ENCODE measurements at regions not wholly inside any gene's neighbourhood (a gene's known extent, or its start where the extent isn't known, plus 50 kb on each side); places are given as distances from the start of the nearest gene placed in this dataset.

DNA sequence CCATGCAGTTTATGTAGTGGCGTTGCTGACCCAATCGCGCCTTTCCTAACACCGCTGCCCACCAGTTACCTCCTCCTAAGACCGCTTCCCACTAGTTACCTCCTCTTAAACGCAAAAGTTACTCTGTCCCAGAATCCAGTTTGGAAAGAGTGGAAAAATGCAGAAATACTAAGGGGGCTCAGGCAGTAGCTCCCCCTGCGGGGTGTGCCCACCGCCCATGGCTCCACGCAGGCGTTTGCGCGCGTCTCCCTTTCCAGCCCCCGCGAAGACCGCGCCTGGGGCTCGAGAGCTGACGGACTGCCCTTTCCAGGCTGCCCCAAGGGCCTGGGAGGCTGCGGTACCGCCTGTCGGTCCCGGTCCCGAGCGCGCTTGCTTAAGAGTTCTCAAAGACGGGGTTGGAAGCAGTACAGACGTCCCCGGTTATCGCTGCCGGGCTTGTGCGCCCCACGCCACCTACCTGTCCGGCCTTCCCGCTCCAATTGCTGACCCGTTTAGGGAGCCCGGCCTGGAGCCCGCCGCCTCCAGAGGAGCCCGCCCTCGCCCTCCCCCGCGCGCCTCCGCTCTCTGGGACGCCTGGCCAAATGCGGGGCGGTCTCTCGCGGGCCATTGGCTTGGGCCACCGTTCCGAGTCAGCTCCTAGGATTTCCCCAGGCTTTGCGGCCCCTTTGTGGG lies 414.1 kb upstream of the ESRRG start:
- Mint-ChIP-seq H3K9me3 (ENCODE audit: unreplicated experiment) (no peaks in the 10 kb centered on the region), H3K36me3 (ENCODE audit: low read depth, unreplicated experiment) (no peaks in the 10 kb centered on the region), H3K4me3 (ENCODE audit: unreplicated experiment) (peak overlapping the region; percentile 81), H3K4me1 (ENCODE audit: unreplicated experiment) (peaks cover 42% of the 10 kb centered on the region), H3K27ac (ENCODE audit: unreplicated experiment) (no peak overlapping the region), H3K27me3 (ENCODE audit: unreplicated experiment) (peaks cover 44% of the 10 kb centered on the region)
- DNase-seq (ENCODE audit: low spot score) = peak; percentile 30
- TF ChIP-seq, protein P1, sequence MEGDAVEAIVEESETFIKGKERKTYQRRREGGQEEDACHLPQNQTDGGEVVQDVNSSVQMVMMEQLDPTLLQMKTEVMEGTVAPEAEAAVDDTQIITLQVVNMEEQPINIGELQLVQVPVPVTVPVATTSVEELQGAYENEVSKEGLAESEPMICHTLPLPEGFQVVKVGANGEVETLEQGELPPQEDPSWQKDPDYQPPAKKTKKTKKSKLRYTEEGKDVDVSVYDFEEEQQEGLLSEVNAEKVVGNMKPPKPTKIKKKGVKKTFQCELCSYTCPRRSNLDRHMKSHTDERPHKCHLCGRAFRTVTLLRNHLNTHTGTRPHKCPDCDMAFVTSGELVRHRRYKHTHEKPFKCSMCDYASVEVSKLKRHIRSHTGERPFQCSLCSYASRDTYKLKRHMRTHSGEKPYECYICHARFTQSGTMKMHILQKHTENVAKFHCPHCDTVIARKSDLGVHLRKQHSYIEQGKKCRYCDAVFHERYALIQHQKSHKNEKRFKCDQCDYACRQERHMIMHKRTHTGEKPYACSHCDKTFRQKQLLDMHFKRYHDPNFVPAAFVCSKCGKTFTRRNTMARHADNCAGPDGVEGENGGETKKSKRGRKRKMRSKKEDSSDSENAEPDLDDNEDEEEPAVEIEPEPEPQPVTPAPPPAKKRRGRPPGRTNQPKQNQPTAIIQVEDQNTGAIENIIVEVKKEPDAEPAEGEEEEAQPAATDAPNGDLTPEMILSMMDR (IDR thresholded peaks at IDR 0.05; ENCODE audit: unreplicated experiment) = no peak

DNA sequence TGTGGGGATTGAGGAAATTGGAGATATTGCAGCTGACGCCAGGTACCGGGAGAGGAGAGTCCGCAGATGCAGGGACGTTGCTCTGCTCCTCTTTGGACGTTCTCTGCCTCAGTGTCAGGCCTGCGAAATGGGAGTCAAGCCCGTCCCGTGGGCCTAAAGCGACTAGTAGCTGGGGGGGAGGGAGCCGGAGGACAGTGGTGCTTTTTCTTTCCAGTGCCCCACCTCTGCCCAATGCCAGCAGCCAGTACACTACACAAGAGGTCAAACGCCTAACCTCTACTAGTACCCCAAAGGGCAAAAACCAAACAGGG lies 413.6 kb upstream of the ESRRG start:
- peak; percentile 5 for DNase-seq (ENCODE audit: low spot score)
- Mint-ChIP-seq H3K27ac (ENCODE audit: unreplicated experiment) (no peak overlapping the region), H3K27me3 (ENCODE audit: unreplicated experiment) (peaks cover 48% of the 10 kb centered on the region), H3K36me3 (ENCODE audit: low read depth, unreplicated experiment) (no peaks in the 10 kb centered on the region), H3K4me3 (ENCODE audit: unreplicated experiment) (peak overlapping the region; percentile 81), H3K9me3 (ENCODE audit: unreplicated experiment) (no peaks in the 10 kb centered on the region), H3K4me1 (ENCODE audit: unreplicated experiment) (peaks cover 42% of the 10 kb centered on the region)
- TF ChIP-seq, protein P1 (IDR thresholded peaks at IDR 0.05; ENCODE audit: unreplicated experiment) = no peak

DNA sequence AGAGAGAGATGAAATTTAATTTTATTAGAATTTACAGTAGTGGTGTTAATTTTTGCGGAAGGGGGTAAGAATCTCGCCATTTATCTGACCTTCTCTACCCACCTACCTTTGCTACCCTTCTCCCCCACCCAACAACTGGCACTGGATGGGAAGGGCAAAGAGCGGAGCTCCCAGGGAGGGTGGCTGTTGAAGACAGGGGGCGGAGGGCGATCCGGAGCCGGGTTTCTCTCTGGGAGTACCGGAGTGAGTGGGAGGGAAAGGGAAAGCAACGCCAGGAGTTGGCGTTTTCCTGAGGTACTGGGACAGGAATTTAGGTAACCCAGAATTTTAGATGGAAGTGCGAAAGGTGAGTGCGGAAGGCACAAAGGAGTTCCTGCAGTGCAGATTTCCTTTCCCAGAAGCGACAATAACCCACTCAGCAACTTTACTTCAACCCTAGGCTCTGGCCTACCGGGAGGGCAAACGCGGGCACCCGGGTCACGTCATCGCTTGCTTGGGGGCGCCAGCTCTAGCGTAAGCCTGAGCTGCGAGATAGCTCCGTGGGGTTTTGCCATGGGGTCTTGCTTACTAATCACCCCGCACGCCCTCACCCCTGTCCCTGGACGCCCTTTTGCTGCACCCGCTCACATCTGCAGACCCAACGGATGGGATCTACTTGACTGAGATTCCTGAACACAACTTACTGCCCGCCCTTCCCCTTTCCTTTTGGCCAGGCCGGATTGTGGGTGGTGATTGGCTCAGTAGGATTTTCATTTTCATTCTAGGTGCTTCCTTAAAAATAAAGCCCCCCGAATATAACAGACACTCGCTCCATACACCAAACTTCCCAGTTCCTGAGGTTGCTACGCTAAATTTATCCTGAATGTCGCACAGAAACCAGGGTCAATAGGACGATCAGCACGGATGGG lies 413.0 kb upstream of the ESRRG start:
- peaks cover 49% of the 10 kb centered on the region for H3K27me3 Mint-ChIP-seq (ENCODE audit: unreplicated experiment)
- no peaks in the 10 kb centered on the region for H3K9me3 Mint-ChIP-seq (ENCODE audit: unreplicated experiment)
- TF ChIP-seq, protein P1 (IDR thresholded peaks at IDR 0.05; ENCODE audit: unreplicated experiment) = no peak
- H3K4me1 Mint-ChIP-seq (ENCODE audit: unreplicated experiment) = peaks cover 42% of the 10 kb centered on the region
- no peak overlapping the region for H3K27ac Mint-ChIP-seq (ENCODE audit: unreplicated experiment)
- H3K36me3 Mint-ChIP-seq (ENCODE audit: low read depth, unreplicated experiment) = no peaks in the 10 kb centered on the region
- H3K4me3 Mint-ChIP-seq (ENCODE audit: unreplicated experiment) = peak overlapping the region; percentile 89
- peak; percentile 15 for DNase-seq (ENCODE audit: low spot score)

DNA sequence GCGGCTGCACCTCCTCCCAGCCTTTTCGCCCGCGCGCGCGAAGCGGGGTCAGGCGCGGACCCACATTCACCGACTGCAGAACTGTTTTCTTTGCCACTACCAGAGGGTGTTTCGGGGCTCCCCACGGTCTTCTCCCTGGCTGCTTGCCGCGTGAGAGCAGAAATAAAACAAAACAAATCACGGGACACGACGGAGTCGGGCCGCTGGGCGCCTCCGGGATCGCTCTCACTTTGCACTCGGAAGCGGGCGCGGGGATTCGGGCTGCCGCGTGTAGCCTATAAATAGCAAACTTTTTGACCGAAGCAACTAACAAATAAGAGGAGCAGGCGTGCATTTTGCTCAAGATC lies 412.3 kb upstream of the ESRRG start:
- Mint-ChIP-seq H3K9me3 (ENCODE audit: unreplicated experiment) (no peaks in the 10 kb centered on the region), H3K27me3 (ENCODE audit: unreplicated experiment) (peaks cover 49% of the 10 kb centered on the region), H3K36me3 (ENCODE audit: low read depth, unreplicated experiment) (no peaks in the 10 kb centered on the region), H3K4me1 (ENCODE audit: unreplicated experiment) (peaks cover 42% of the 10 kb centered on the region), H3K27ac (ENCODE audit: unreplicated experiment) (no peak overlapping the region), H3K4me3 (ENCODE audit: unreplicated experiment) (peak overlapping the region; percentile 89)
- DNase-seq (ENCODE audit: low spot score) = peak; percentile 41
- TF ChIP-seq, protein P1 (IDR thresholded peaks at IDR 0.05; ENCODE audit: unreplicated experiment) = no peak
